Adrenal gland (tissue), 9 donors: ENCODE measurements at regions not wholly inside any gene's neighbourhood (a gene's known extent, or its start where the extent isn't known, plus 50 kb on each side); places are given as distances from the start of the nearest gene placed in this dataset.

Experiments
- DNase-seq, 7 donors: peaks; one replicate each; pipeline ENCODE4 v3.0.0-alpha.2; 2019 to 2020
- H3K27ac ChIP-seq, 5 donors: fragments of 200-600 bp; sonication (generic) in 4 of 5; 1 replicate in 3 of 5; 2 replicates in 2 of 5; pipeline versions ENCODE4 v1.5.1 to v1.8.0; 2016 to 2020; ENCODE audit warnings: mild to moderate bottlenecking in 1 of 5
- H3K27me3 ChIP-seq: fragments of 200-600 bp; 2 replicates; pipeline ENCODE4 v1.8.0; 2021
- H3K36me3 ChIP-seq, 2 donors: fragments of 200-600 bp; replicated peaks in 1 of 2; 1 replicate in 1 of 2; 2 replicates in 1 of 2; pipeline versions ENCODE4 v1.5.1 to v1.8.0; 2018 to 2022
- H3K4me1 ChIP-seq, 2 donors: fragments of 200-600 bp; replicated peaks in 1 of 2; 1 replicate in 1 of 2; 2 replicates in 1 of 2; pipeline versions ENCODE4 v1.5.1 to v1.8.0; 2018 to 2021
- H3K4me3 ChIP-seq, 4 donors: fragments of 200-600 bp; sonication (generic) in 3 of 4; one replicate each; pipeline ENCODE4 v1.5.1; 2016 to 2018
- H3K9me3 ChIP-seq, 3 donors: fragments of 200-600 bp; sonication (generic) in 1 of 3; replicated peaks in 1 of 3; 1 replicate in 2 of 3; 2 replicates in 1 of 3; pipeline versions ENCODE4 v1.5.1 to v1.8.0; 2016 to 2021
- POLR2A ChIP-seq, 2 donors: fragments of 450-650 bp; IDR thresholded peaks; one replicate each; pipeline ENCODE4 v1.6.1; 2017; ENCODE audit warnings: antibody characterized with exemption in 2 of 2, mild to moderate bottlenecking in 2 of 2, moderate library complexity in 1 of 2
- WGBS, 4 donors: extraction: QIAGEN DNeasy Blood & Tissue Kit in 2 of 4; methylation state at CpG; one replicate each; pipeline versions ENCODE4 v1.1.5 to v1.1.7; 2013 to 2017; 5-methylcytosine and 5-hydroxymethylcytosine counted together
- intact Hi-C, 2 donors: fragments of 100-400 bp; cut with DNase I; formaldehyde crosslinking; loops; one replicate each; pipeline versions ENCODE4 v1.14.1 to v1.15.0; 2022 to 2023
- TF ChIP-seq, protein P1 (sequence below), 6 experiments: fragments of 450-650 bp in 4 of 6; fragments of 200-600 bp in 2 of 6; sonication (generic) in 1 of 6; IDR thresholded peaks; 1 replicate in 5 of 6; 2 replicates in 1 of 6; pipeline versions ENCODE4 v1.5.1 to v1.8.0; 2016 to 2021; ENCODE audit warnings: antibody characterized with exemption in 6 of 6, mild to moderate bottlenecking in 2 of 6, moderate library complexity in 1 of 6
- donor health status: healthy with polysubstance abuse.
- donor health status: Bipolar disorder and iron deficiency.
- donor health status: DM: yes; HTN: yes; CAD: no.
- donor health status: DM: no; HTN: no; CAD: no.
- donor health status: DM: no; HTN: no; CAD: no.

DNA sequence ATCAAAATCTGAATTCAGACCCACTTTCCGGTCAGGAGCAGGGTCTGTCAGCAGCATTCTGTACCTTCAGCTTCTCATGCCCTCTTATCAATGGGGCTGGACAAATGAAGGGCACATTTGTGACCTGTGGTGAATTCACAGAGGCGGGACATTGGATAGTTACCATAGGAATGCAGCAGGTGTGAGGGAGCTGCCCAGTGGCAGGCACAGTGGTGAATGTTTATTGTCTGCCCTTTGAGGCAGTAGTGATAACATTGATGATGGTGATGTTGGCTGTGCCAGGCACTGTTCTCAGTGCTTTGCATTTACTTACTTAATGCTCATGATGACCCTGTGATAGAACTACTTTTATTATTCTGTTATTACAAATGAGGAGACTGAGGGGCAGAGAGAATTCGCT, 101.2 kb upstream of the KIT start:
- Histone ChIP-seq H3K36me3 (no peaks in the 10 kb centered on the region), H3K27ac (no peak overlapping the region), H3K9me3 (no peaks in the 10 kb centered on the region), H3K27me3 (no peaks in the 10 kb centered on the region), H3K4me1 (no peaks in the 10 kb centered on the region), H3K4me3 (no peak overlapping the region)
- DNase-seq: no peak
- 88 to 96% (median 92%) methylated on average over 3 of the region's 3 CpGs for WGBS, 4 donors
- intact Hi-C loops: no loop called here
- TF ChIP-seq, protein P1, sequence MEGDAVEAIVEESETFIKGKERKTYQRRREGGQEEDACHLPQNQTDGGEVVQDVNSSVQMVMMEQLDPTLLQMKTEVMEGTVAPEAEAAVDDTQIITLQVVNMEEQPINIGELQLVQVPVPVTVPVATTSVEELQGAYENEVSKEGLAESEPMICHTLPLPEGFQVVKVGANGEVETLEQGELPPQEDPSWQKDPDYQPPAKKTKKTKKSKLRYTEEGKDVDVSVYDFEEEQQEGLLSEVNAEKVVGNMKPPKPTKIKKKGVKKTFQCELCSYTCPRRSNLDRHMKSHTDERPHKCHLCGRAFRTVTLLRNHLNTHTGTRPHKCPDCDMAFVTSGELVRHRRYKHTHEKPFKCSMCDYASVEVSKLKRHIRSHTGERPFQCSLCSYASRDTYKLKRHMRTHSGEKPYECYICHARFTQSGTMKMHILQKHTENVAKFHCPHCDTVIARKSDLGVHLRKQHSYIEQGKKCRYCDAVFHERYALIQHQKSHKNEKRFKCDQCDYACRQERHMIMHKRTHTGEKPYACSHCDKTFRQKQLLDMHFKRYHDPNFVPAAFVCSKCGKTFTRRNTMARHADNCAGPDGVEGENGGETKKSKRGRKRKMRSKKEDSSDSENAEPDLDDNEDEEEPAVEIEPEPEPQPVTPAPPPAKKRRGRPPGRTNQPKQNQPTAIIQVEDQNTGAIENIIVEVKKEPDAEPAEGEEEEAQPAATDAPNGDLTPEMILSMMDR (IDR thresholded peaks at IDR 0.05): no peak
- TF ChIP-seq POLR2A (IDR thresholded peaks at IDR 0.05): no peak

DNA sequence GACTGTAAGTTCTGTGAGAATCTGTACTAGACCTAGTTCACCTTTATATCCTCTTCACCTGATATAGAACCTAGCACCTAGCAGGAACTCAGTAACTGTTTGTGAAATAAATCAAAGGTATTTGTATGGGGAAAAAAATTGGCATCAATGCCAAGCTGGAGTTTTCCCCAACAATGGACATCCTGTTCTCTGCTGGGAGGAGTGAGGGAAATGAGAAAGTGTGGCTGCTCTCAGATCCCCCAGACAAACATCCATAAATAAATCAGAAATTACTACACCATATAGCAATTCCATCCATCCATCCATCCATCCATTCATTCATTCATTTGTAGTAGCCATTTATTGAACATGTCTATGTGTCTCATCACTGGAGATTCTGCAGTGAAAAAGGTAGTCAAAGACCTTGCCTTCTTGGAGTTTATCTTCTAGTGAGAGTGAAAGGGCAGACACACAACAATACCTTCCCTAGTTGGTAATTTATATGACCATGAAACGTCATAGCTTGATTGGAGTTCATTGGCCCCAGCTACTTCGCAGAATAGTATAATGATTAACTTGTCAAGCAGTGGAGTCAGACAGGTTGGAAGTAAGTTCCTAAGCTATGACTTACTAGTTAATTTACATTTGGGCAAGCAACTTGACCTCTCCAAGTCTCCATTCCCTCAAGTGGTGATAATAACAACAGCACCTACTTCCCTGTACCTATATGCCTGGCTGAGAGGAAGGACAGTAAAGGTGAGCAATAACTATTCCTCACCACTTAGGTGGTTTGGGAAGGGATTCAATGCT, 98.7 kb upstream of the KIT start:
- intact Hi-C loops: no loop called here
- no peak for DNase-seq
- no peak for TF ChIP-seq POLR2A (IDR thresholded peaks at IDR 0.05)
- TF ChIP-seq, protein P1 (IDR thresholded peaks at IDR 0.05): no peak
- Histone ChIP-seq H3K4me1 (no peaks in the 10 kb centered on the region), H3K9me3 (no peaks in the 10 kb centered on the region), H3K27me3 (no peaks in the 10 kb centered on the region), H3K27ac (no peak overlapping the region), H3K4me3 (no peak overlapping the region), H3K36me3 (no peaks in the 10 kb centered on the region)
- 58 to 72% (median 67%) methylated on average over 2 of the region's 2 CpGs for WGBS, 4 donors

- H3K36me3 ChIP-seq: no peaks in the 10 kb centered on the region
- TF ChIP-seq, protein P1 (IDR thresholded peaks at IDR 0.05): no peak
- no peak for TF ChIP-seq POLR2A (IDR thresholded peaks at IDR 0.05)
- no peaks in the 10 kb centered on the region for H3K9me3 ChIP-seq
- intact Hi-C loops: no loop called here
- no peak overlapping the region for H3K27ac ChIP-seq
- no peak overlapping the region for H3K4me3 ChIP-seq
- H3K27me3 ChIP-seq: no peaks in the 10 kb centered on the region
- DNase-seq: no peak
- no peaks in the 10 kb centered on the region for H3K4me1 ChIP-seq
- WGBS, 4 donors: 34 to 71% (median 55%) methylated on average over 4 of the region's 4 CpGs
These were observed 97.2 kb upstream of the KIT start for GRCh38 chr4:54560513-54560912.

- Histone ChIP-seq H3K4me3 (no peak overlapping the region), H3K27ac (no peak overlapping the region), H3K27me3 (no peaks in the 10 kb centered on the region), H3K4me1 (no peaks in the 10 kb centered on the region), H3K36me3 (no peaks in the 10 kb centered on the region), H3K9me3 (no peaks in the 10 kb centered on the region)
- no peak for DNase-seq
- WGBS, 4 donors: 82 to 100% (median 86%) methylated on average over 2 to 5 of the region's 5 CpGs
- TF ChIP-seq POLR2A (IDR thresholded peaks at IDR 0.05): no peak
- TF ChIP-seq, protein P1 (IDR thresholded peaks at IDR 0.05): no peak
- intact Hi-C loops: no loop called here
These were observed 95.8 kb upstream of the KIT start for GRCh38 chr4:54561940-54562339.
